GM18868 (cell line): ENCODE measurements at regions not wholly inside any gene's neighbourhood (a gene's known extent, or its start where the extent isn't known, plus 50 kb on each side); places are given as distances from the start of the nearest gene placed in this dataset.

Experiments
- ATAC-seq: cut with Tn5 transposase; IDR thresholded peaks from one replicate; pipeline ENCODE4 v1.9.1; 2021; ENCODE audit warnings: mild to moderate bottlenecking, moderate library complexity; ENCODE audit not compliant: unreplicated experiment

DNA sequence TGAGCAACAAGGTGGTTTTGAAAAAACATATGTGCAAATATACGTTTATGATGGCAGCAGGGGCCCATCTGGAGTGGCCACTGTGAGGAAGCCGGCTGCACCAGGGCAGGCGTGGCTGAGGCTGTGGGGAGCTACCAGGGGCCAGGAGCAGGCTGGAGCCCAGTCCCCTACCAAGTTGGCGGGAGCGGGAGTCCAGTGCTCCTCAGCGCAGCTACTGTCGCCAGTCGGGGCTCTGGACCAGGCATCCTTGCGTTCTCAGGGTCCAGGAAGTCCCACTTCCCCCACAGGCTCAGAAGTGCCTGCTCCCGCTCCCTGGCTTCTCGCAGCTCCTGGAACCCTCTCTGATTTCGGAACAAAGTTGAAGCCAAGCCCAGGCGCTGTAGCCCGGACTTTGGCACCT is 1377.5 kb upstream of the FLRT2 start:
- no peak for ATAC-seq

DNA sequence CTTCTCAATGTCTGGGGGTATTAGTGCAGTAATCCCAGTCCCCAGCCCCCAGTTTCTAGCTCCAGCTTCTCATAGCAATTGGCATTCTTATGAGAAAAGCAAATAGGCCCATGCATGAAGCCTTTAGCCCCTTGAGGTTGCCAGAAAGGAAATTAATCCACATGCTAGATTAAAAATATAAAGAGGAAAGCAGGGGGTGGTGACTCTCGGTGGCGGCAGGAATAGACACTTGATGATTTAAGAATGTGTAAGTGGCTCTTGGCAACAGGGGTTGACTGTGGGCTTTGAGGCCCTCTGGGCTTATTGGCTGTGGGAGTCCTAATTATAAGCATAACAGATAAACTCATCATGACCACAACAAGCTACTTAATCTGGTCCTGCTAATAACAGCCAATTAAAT is 1367.3 kb upstream of the FLRT2 start:
- no peak for ATAC-seq

DNA sequence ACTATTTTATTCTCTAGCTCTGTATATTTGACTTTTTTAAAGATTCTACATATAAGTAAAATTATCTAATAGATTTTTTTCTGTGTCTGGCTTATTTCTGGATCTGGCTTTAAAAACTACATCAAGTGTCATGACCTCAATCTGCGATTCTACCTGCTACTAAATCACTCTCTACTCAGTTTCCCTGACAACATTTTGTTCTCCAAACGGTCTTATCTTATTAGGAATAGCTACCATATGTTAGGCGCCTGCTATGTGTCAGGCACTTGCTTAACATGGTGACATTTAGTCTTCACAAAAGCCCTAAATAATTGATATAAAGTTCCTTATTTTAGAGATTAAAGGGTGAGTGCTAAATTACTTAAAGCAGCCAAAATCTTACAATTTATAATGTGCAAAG is 1362.9 kb upstream of the FLRT2 start:
- ATAC-seq = no peak

DNA sequence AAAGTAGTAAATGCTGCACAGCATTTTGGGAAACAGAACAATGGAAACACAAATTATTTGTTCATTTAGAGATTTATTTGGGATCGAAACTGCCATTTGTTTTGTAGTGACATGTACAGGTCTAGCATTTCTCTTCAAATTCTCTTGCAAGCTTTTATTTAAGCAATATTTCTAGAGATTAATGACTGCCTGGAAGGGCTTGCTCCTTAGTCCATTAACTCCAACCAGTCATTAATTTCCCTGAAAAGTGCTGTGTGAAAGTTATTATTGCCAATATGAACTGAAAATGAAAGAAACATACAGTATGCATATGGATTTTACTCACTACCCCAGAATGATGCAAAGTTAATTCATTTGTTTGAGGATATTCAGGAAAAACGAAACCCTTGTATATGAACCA is 1349.6 kb upstream of the FLRT2 start:
- no peak for ATAC-seq

DNA sequence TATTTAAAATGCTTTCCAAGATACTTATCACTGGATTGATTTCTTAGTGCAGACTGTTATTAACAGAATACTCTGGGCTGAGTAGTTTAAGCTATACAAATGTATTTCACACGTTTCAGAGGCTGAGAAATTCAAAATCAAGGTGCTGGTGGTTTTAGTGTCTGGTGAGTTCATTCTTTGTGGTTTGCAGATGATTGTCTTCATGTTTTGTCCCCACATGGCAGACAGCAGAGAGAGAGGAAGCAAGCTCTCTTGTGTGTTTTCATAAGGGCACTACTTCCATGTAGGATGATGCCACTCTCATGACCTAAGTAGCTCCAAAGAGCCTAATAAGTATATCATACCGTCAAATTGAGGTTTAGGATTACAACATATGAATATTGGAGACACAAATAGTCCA is 1348.9 kb upstream of the FLRT2 start:
- ATAC-seq = no peak

DNA sequence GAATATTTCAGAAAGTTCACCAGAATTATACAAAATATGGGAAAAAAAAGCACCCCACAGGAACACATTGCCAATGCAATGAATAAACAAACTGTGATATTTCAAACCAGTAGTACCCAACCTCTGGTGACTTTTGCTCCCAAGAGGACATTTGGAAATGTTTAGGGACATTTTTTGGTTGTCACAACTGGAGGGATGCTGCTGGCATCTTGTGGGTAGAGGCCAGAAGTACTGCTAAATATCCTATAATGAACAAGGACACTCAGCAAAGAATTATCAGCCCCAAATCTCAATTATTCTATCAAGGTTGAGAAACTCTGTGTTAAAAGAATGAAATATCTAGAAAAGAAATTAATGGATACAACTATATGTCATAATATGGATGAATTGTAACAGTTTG is 1334.4 kb upstream of the FLRT2 start:
- no peak for ATAC-seq

DNA sequence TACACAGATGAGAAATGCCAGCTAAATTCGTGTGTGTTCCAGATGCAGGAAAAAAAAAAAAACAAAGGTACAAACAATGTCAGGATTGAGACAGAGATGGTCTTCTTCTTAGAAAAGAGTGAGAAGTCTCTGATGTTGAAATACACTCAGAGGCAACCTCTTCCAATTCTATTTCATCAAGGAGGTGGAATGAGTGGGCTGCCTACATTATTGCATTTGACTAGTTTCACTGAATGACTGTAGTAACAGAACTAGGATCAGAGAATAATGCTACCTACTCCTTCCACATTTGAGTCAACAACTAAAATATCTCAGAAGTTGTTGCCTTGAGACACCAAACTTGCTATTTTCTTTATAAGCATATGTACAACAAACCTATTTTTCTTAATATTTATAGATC is 1332.2 kb upstream of the FLRT2 start:
- no peak for ATAC-seq

DNA sequence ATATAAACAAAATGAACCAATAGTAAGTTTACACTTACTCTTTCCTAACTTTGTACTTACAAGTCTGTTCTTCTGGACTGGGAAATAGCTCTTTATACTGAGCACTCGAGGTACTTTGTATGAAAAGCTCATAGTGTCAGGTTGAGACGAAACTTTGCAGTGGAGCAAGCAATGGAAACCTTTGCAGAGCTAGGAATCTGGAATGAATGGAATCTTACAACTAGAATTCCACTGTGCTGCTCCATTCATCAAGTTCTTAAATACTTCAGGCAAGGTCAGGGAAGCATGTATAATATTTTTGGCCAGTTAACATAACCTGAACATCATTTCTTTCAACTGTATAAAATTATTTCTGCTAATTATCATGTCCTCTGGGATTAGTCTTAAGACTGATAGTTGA is 1327.5 kb upstream of the FLRT2 start:
- ATAC-seq = no peak

DNA sequence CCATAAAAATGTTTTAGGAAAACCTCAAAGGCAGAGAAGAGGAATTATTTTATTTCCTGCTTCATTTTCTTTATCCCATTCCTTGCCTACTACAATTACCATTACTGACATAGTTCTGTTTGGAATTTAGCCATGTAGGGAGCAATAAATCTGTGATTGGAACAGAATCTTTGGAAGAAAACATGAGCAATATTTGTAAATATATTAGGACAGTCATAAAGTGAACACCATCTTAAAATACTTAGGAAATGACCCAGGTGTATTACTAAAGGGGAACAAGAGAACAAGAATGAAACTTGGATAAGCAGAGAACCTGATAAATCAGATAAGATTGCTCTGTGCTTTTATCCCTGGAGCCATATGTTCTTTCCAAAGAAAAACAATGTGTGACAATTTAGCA is 1326.0 kb upstream of the FLRT2 start:
- ATAC-seq = no peak

DNA sequence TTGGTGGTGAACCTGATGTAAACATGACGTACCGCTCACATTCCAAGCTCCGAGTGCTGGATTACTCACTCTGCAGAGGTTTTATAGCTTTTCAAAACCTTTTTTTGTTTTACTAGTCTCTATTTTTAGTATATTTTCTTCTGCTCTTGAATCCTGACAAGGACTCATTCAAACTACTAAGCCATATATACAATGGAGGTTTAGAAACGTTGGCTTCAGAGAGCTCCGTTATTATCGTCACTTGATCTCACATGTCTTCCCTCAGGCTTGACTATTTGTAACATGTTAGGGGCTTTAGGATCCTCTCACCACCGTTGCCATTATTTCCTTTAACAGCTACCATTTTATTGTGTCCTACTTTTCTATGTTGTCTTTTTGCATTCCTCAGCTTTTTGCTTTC is 1321.5 kb upstream of the FLRT2 start:
- ATAC-seq = no peak

DNA sequence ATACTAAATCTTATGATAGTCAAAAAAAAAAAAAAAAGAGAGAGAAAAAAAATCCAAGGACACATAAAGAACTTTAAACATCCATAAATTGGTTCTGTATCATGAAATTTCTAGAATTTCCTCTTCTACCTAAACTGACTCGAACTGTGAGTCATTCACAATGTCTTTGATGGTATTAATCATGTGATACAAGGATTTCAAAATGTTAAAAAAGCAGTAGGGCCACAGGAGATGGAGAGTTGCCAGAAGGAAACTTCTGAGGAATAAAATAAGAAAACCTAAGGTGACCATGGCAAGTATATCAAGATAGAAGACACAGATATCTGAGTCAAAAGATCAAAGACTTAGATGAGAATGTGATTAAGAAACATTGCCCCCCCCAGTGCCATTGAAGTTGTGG is 1320.9 kb upstream of the FLRT2 start:
- ATAC-seq = no peak

DNA sequence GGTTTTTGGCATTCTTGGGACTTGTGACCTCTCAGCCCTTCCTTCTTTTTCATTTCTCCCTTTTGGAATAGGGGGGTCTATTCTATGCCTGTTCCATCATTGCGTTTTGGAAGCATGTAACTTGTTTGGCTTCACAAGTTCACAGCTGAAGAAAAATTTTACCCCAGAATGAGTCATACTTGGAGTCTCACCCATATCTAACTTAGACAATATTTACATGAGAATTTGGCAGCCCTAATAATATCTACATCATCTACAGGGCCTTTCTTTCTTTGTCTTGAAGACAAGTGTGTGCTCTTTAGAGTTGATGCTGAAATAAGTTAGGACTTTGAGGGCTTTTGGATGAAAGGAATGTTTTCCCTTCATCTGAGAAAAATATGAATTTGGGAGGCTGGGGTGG is 1312.9 kb upstream of the FLRT2 start:
- ATAC-seq = no peak

DNA sequence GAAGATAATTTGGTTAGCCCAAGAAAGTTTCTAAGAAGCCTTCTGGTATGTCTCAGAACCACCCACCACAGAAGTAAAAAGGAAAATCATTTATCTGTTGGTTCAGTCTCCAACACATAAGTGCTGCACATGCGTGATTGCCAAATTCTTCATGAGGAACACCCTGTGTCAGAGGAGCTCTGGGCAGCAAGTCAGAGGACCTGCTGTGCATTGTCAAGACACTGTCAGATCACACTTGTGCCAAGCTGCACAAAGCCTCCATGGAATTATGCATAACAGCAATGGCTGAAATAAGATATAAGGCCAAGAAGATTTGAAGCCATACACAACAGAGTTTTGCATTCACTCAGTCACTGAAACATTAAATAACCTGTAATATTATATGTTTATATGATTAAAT is 1304.7 kb upstream of the FLRT2 start:
- no peak for ATAC-seq

DNA sequence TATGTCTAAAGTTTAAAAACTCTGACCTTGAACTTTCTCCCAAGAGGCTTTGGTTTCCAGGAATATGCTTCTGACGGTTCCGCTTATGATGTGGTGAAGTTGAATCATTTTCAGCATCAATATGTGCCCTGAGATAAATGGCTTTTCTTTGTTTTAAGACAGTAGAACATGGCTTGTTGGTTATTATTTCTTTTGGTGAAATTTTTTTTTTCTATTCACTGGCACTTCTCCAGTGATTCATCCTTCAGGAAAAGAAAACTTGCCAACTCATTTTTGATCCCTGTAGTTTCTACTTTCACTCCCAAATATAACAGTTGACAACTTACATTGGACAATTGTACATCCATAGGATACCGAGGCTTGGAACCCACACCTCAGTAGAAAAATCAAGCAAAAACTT is 1301.2 kb upstream of the FLRT2 start:
- no peak for ATAC-seq

DNA sequence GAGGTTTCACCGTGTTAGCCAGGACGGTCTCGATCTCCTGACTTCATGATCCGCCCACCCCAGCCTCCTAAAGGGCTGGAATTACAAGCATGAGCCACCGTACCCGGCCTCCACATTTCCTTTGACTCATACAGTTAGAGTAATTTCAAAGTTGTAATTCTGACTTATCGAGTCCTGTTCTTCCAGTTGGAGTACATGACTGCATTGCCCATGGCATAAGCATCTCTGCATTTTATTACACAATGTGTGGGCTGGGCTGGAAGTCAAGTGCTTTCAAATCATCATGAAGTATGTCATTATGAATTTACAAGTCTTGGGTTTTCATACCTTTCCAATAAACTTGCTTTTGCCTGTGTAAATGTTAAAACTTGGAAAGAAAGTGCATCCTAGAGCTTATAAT is 1295.7 kb upstream of the FLRT2 start:
- ATAC-seq = no peak

DNA sequence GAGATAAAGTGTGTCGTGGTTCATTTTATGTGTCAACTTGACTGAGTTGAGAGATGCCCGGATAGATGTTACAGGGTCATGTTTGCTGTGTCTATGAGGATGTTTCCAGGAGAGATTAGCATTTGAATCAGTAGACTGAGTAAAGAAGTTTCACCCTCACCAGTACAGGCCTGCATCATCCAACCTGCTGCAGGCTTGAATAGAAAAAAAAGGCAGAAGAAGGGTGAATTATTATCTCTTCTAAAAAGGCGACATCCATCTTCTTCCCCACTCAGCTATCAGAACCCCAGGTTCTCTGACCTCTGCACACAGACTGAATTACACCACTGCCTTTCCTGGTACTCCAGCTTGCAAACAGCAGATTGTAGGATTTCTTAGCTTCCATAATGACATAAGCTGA is 1293.7 kb upstream of the FLRT2 start:
- ATAC-seq = no peak

DNA sequence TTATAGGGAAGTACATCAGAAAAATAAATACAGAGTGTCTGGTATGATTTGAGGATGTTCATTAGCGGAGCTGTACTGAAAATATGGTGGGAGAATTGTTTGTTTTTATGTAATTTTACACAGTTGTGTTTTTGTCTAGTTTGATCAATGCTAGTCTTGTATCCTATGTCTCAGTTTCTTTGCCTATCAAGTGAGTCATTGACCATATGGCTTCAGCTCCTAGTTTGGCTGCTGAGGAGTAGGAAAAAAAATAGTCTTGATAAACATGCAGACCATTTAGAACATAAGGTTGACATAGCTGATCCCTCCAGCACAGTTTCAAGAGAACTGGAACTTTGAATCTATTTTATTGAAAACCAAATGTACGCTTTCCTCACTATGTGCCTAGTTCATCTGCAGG is 1292.1 kb upstream of the FLRT2 start:
- ATAC-seq = no peak

DNA sequence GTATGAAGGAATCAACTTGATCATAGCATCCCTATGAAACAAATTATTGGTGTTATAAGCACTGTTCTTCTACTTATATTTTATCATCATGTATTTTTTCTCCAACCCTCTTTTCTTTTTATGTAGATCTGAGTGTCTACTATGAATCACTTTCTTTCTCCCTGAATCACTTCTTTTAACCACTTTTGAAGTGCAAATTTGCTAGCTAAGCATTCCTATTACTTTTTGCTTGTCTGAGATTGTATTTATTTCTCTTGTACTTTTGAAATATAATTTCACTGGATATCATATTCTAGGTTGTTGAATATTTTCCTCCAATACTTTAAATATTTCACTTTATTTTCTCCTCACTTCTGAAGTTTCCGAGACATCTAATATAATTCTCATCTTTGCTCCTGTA is 1282.3 kb upstream of the FLRT2 start:
- no peak for ATAC-seq

DNA sequence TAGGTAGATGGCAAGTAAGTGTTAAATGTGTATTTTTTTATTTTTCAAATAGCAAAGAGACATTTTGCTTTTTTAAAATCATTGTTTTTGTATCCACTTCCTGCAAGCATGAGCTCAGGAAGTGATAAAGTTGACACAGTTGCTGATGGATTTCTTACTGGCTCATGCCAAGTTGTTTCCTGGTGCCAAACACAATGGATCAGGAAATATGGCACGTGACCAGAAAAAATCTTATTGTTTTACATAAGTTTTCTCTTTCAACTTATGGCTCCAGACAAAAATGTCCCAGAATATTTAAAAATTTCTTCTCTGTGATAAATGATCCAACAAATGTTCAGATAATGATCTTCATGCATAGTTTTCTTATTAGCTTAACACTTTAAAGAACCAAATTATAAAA is 1279.1 kb upstream of the FLRT2 start:
- no peak for ATAC-seq

DNA sequence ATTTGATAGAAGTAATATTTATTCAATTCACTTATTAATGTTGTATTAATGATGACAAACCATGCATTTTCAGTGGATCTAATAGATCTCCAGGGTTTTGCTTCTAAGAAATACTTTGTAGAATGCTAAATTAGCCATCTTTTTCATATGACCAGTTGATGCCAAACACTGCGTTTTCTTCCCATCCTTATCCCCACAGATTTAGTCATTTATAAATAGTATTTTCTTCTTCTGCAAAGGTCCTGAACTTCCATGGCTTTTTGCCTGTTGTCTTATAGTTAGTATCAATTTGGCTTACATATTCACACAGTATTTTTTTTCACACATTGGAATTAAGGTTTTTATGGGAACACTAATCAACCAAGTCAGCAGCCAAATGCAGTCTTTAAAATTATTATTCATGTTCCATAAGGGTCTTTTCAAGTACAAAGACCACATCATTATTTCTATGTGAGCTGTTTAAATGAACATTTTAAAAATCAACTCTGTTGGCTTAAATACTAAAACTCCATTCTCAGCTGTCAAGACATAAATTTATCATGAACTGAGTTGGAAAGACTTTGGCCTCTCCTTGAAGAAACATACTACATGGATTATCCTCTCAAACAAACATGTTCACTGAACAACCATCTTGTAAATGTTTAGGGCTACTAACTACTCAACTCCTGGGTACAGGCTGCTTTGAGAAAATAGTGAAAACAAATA is 1278.4 kb upstream of the FLRT2 start:
- ATAC-seq = no peak

DNA sequence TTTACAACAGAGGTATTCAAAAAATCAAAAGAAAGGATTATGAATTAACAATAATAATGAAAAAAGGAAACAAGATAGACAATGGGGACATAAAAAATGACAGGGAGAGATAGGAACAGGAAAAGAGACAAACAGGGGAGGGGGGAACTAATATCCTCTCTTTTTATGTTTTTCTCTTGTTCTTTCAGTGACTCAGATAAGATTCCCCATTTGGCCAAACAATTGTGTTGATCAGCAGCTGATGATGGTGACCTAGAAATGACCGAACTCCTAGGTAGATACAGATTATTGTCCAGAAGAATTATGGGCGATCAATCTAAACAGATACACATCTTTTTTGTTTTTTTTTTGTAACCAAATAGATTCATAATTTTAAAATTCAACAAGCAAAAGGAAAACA is 1277.2 kb upstream of the FLRT2 start:
- ATAC-seq = no peak

DNA sequence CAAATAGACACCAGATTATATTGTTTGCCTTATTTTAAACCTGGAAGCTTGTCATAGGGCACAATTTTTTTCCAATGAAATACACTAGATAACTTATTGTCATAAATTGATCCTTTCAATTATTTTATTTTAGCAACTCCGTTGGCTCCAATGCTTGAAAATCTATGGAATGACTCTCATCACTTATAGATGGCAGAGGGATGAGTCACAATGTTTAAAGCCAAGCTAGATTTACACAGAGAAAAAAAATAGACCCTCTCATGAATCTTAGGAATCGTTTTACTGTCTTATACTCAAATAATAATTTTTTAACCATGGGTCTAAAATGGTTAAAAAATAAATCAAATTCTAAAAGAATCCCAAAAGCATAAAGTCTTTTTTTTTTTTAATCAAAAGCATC is 1276.6 kb upstream of the FLRT2 start:
- ATAC-seq = no peak

DNA sequence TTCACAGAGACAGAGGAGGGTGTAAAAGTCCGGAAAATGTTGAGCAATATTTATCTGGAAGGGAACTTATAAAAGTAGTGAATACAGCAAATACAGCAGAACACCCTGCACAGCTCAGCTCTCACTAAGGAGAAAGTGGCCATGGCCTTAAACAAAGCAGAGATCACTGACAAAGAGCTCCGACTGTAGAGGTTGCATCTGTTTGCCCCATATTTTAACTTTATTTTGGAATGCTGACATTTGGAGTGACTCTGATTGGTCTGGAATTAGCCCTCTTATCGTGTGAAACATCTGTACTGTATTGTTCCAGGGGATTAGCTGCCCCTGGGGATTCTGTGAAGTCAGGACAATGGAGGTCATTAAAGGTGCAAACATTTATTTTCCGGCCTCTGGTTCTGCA is 1275.7 kb upstream of the FLRT2 start:
- no peak for ATAC-seq

DNA sequence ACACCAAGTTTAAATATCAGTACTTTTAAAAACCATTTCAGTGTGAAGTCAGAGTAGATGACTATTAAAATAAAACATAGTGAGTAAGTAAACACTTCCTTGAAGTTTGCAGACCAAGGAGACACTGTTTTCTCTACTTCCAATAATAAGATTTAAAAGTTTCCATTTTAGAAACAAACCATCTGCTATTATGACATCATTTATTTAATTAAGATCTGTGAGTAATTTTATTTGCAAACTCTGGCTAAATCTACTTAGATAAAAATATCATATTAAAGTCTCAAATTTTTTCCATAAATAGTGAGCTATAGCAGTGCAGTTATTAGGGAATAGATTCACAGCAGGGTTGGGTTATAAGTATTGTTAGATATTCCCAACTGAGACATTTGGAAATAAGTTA is 1267.0 kb upstream of the FLRT2 start:
- ATAC-seq = no peak
